Mesenchymal stem cell (in vitro differentiated cells and primary cell): ENCODE measurements at regions not wholly inside any gene's neighbourhood (a gene's known extent, or its start where the extent isn't known, plus 50 kb on each side); places are given as distances from the start of the nearest gene placed in this dataset.
A peak's percentile ranks its signal among the peaks of the same experiment; 100 is the strongest.

Experiments used
- DNase-seq: peaks from one replicate; pipeline ENCODE4 v3.0.0-alpha.2; 2013
- H2AFZ ChIP-seq: one replicate; pipeline ENCODE4 v1.6.1; 2013; ENCODE audit warnings: low read depth, mild to moderate bottlenecking, control low read depth, inconsistent platforms, low read length, moderate library complexity
- H2AK5ac ChIP-seq: 2 replicates; pipeline ENCODE4 v1.6.1; 2013; ENCODE audit warnings: low read length, moderate library complexity, mild to moderate bottlenecking, inconsistent platforms; ENCODE audit not compliant: severe bottlenecking
- H2BK120ac ChIP-seq: one replicate; pipeline ENCODE4 v1.6.1; 2013; ENCODE audit warnings: low read depth, mild to moderate bottlenecking, inconsistent platforms, low read length, moderate library complexity
- H2BK12ac ChIP-seq, 2 experiments: one replicate each; pipeline ENCODE4 v1.6.1; 2013; ENCODE audit warnings: inconsistent platforms in 2 of 2, low read length in 2 of 2, mild to moderate bottlenecking in 2 of 2, moderate library complexity in 2 of 2, control low read depth in 1 of 2
- H2BK15ac ChIP-seq: one replicate; pipeline ENCODE4 v1.6.1; 2013; ENCODE audit warnings: mild to moderate bottlenecking, low read depth, inconsistent platforms; ENCODE audit not compliant: poor library complexity, severe bottlenecking
- H2BK5ac ChIP-seq: 2 replicates; pipeline ENCODE4 v1.6.1; 2013; ENCODE audit warnings: low read depth, mild to moderate bottlenecking, low read length, control low read depth, inconsistent platforms; ENCODE audit not compliant: poor library complexity, severe bottlenecking
- H3K14ac ChIP-seq, 2 experiments: one replicate each; pipeline ENCODE4 v1.6.1; 2013; ENCODE audit warnings: inconsistent platforms in 2 of 2, low read length in 2 of 2, control low read depth in 1 of 2, mild to moderate bottlenecking in 1 of 2, moderate library complexity in 1 of 2
- H3K18ac ChIP-seq, 2 experiments: one replicate each; pipeline ENCODE4 v1.6.1; 2013; ENCODE audit warnings: inconsistent platforms in 2 of 2, low read length in 2 of 2, control low read depth in 1 of 2, low read depth in 1 of 2, mild to moderate bottlenecking in 1 of 2
- H3K23ac ChIP-seq, 2 experiments: one replicate each; pipeline ENCODE4 v1.6.1; 2013; ENCODE audit warnings: inconsistent platforms in 2 of 2, low read length in 2 of 2, mild to moderate bottlenecking in 2 of 2, moderate library complexity in 2 of 2, control low read depth in 1 of 2
- H3K27ac ChIP-seq: 2 replicates; pipeline ENCODE4 v1.5.1; 2013; ENCODE audit warnings: mild to moderate bottlenecking, moderate library complexity, low read length, control low read depth, inconsistent platforms; ENCODE audit not compliant: poor library complexity, severe bottlenecking
- H3K27me3 ChIP-seq, 2 experiments: 2 replicates each; pipeline versions ENCODE4 v1.6.1 to v1.7.0; 2013; ENCODE audit warnings: low read length in 2 of 2, mild to moderate bottlenecking in 2 of 2, moderate library complexity in 2 of 2, control low read depth in 1 of 2, inconsistent platforms in 1 of 2; ENCODE audit not compliant: control insufficient read depth in 1 of 2, insufficient read depth in 1 of 2
- H3K36me3 ChIP-seq, 2 experiments: 2 replicates each; pipeline versions ENCODE4 v1.6.1 to v1.7.0; 2013; ENCODE audit warnings: low read length in 2 of 2, control low read depth in 1 of 2, inconsistent platforms in 1 of 2, low read depth in 1 of 2, mild to moderate bottlenecking in 1 of 2; ENCODE audit not compliant: insufficient read depth in 2 of 2, control insufficient read depth in 1 of 2
- H3K4ac ChIP-seq, 2 experiments: one replicate each; pipeline ENCODE4 v1.6.1; 2013; ENCODE audit warnings: inconsistent platforms in 2 of 2, low read length in 2 of 2, mild to moderate bottlenecking in 2 of 2, moderate library complexity in 2 of 2, control low read depth in 1 of 2, low read depth in 1 of 2
- H3K4me1 ChIP-seq: 2 replicates; pipeline ENCODE4 v1.6.1; 2013; ENCODE audit warnings: low read depth, low read length, control low read depth; ENCODE audit not compliant: control insufficient read depth, insufficient read depth
- H3K4me2 ChIP-seq: 2 replicates; pipeline ENCODE4 v1.6.1; 2013; ENCODE audit warnings: low read length, mild to moderate bottlenecking, inconsistent platforms; ENCODE audit not compliant: poor library complexity, severe bottlenecking
- H3K4me3 ChIP-seq, 2 experiments: 2 replicates each; pipeline versions ENCODE4 v1.5.1 to v1.7.0; 2013; ENCODE audit warnings: low read length in 2 of 2, mild to moderate bottlenecking in 2 of 2, control low read depth in 1 of 2, low read depth in 1 of 2; ENCODE audit not compliant: insufficient read depth in 1 of 2
- H3K79me1 ChIP-seq: replicated peaks from 2 replicates; pipeline ENCODE4 v1.6.1; 2013; ENCODE audit warnings: mild to moderate bottlenecking, control low read depth, low read length, inconsistent platforms; ENCODE audit not compliant: poor library complexity, severe bottlenecking
- H3K9ac ChIP-seq: 2 replicates; pipeline ENCODE4 v1.7.0; 2013; ENCODE audit warnings: mild to moderate bottlenecking, low read length, moderate library complexity
- H3K9me3 ChIP-seq: 2 replicates; pipeline ENCODE4 v1.7.0; 2013; ENCODE audit warnings: mild to moderate bottlenecking, low read length; ENCODE audit not compliant: control insufficient read depth
- H4K8ac ChIP-seq: one replicate; pipeline ENCODE4 v1.6.1; 2013; ENCODE audit warnings: inconsistent platforms, mild to moderate bottlenecking, low read length, moderate library complexity
- H4K91ac ChIP-seq: one replicate; pipeline ENCODE4 v1.6.1; 2013; ENCODE audit warnings: mild to moderate bottlenecking, low read length, inconsistent platforms
- WGBS: methylation state at CpG from one replicate; pipeline ENCODE4 v1.1.7; 2013; ENCODE audit warnings: mixed read lengths; 5-methylcytosine and 5-hydroxymethylcytosine counted together

GRCh38 chr13:22837980-22838647, 342.7 kb upstream of the SGCG start:
- no peak for DNase-seq
- 92% methylated on average over 42 of the region's 45 CpGs for WGBS
- no peak overlapping the region for H2BK12ac ChIP-seq
- H3K9ac ChIP-seq, result peak overlapping the region; percentile 41
- no peak overlapping the region for H3K27ac ChIP-seq
- H4K91ac ChIP-seq, result no peak overlapping the region
- no peaks in the 10 kb centered on the region for H3K36me3 ChIP-seq
- H2BK120ac ChIP-seq, result no peak overlapping the region
- H3K9me3 ChIP-seq, result no peaks in the 10 kb centered on the region
- no peaks in the 10 kb centered on the region for H3K79me1 ChIP-seq
- H2AK5ac ChIP-seq, result peak overlapping the region; percentile 52
- no peak overlapping the region for H4K8ac ChIP-seq
- H2BK5ac ChIP-seq, result no peak overlapping the region
- no peak overlapping the region for H3K4ac ChIP-seq
- no peak overlapping the region for H3K18ac ChIP-seq
- H3K4me2 ChIP-seq, result no peak overlapping the region
- no peak overlapping the region for H3K23ac ChIP-seq
- no peak overlapping the region for H2AFZ ChIP-seq
- H3K14ac ChIP-seq, result no peak overlapping the region
- peak overlapping the region in 1 of 2 experiments; percentile 63 for H3K4me3 ChIP-seq
- H3K4me1 ChIP-seq, result peaks cover 4% of the 10 kb centered on the region
- H3K27me3 ChIP-seq, result no peaks in the 10 kb centered on the region
- H2BK15ac ChIP-seq, result no peak overlapping the region

- Histone ChIP-seq H3K9ac (no peak overlapping the region), H4K8ac (no peak overlapping the region), H3K9me3 (no peaks in the 10 kb centered on the region), H3K36me3 (no peaks in the 10 kb centered on the region), H2BK5ac (no peak overlapping the region), H2AFZ (no peak overlapping the region), H3K79me1 (no peaks in the 10 kb centered on the region), H3K27ac (no peak overlapping the region), H3K27me3 (no peaks in the 10 kb centered on the region), H3K4me2 (no peak overlapping the region), H3K4me3 (no peak overlapping the region), H3K4me1 (peaks cover 4% of the 10 kb centered on the region), H2BK120ac (no peak overlapping the region), H2BK12ac (no peak overlapping the region), H3K23ac (no peak overlapping the region), H2AK5ac (no peak overlapping the region), H4K91ac (no peak overlapping the region), H2BK15ac (no peak overlapping the region), H3K18ac (no peak overlapping the region), H3K4ac (no peak overlapping the region), H3K14ac (no peak overlapping the region)
- DNase-seq, result no peak
- WGBS, result 83% methylated on average over 6 of the region's 7 CpGs
Observed at GRCh38 chr13:22839603-22840530, 340.9 kb upstream of the SGCG start.

GRCh38 chr13:22846551-22846950, 334.2 kb upstream of the SGCG start:
- Histone ChIP-seq H3K36me3 (peaks cover 0 to 5% of the 10 kb centered on the region in 2 experiments), H3K27ac (no peak overlapping the region), H3K27me3 (no peaks in the 10 kb centered on the region), H2AK5ac (no peak overlapping the region), H2BK12ac (no peak overlapping the region), H4K91ac (no peak overlapping the region), H3K9me3 (no peaks in the 10 kb centered on the region), H3K14ac (no peak overlapping the region), H3K4me1 (peaks cover 4% of the 10 kb centered on the region), H2BK15ac (no peak overlapping the region), H3K18ac (no peak overlapping the region), H3K4me2 (no peak overlapping the region), H3K4ac (no peak overlapping the region), H4K8ac (no peak overlapping the region), H3K9ac (no peak overlapping the region), H3K23ac (no peak overlapping the region), H2BK120ac (no peak overlapping the region), H3K79me1 (no peaks in the 10 kb centered on the region), H2AFZ (no peak overlapping the region), H2BK5ac (no peak overlapping the region), H3K4me3 (no peak overlapping the region)
- WGBS, result 70% methylated on average over 1 of the region's 2 CpGs
- DNase-seq, result no peak

GRCh38 chr13:22848539-22849052, 332.2 kb upstream of the SGCG start:
- H3K9me3 ChIP-seq, result no peaks in the 10 kb centered on the region
- no peak overlapping the region for H2BK5ac ChIP-seq
- no peak for DNase-seq
- no peak overlapping the region for H4K91ac ChIP-seq
- H3K27me3 ChIP-seq, result no peaks in the 10 kb centered on the region
- H3K14ac ChIP-seq, result no peak overlapping the region
- no peak overlapping the region for H2AK5ac ChIP-seq
- no peak overlapping the region for H3K9ac ChIP-seq
- H3K4ac ChIP-seq, result no peak overlapping the region
- no peak overlapping the region for H3K4me2 ChIP-seq
- H3K4me3 ChIP-seq, result no peak overlapping the region
- no peak overlapping the region for H4K8ac ChIP-seq
- H2BK15ac ChIP-seq, result no peak overlapping the region
- no peak overlapping the region for H3K27ac ChIP-seq
- H2BK12ac ChIP-seq, result no peak overlapping the region
- H2AFZ ChIP-seq, result no peak overlapping the region
- peaks cover 0 to 5% of the 10 kb centered on the region in 2 experiments for H3K36me3 ChIP-seq
- 78% methylated on average over 32 of the region's 32 CpGs for WGBS
- no peak overlapping the region for H2BK120ac ChIP-seq
- no peak overlapping the region for H3K18ac ChIP-seq
- H3K4me1 ChIP-seq, result peaks cover 4% of the 10 kb centered on the region
- no peak overlapping the region for H3K23ac ChIP-seq
- no peaks in the 10 kb centered on the region for H3K79me1 ChIP-seq
